AG04449 (cell line): ENCODE measurements at regions not wholly inside any gene's neighbourhood (a gene's known extent, or its start where the extent isn't known, plus 50 kb on each side); places are given as distances from the start of the nearest gene placed in this dataset.

Experiments used
- CTCF ChIA-PET: fragments of 350-600 bp; formaldehyde crosslinking; extraction: SDS; loops from one replicate; lab custom pipeline; 2021; ENCODE audit warnings: antibody characterized with exemption; lab: Yijun Ruan, JAX
- POLR2A ChIA-PET: fragments of 400-600, 350-600 bp; formaldehyde crosslinking; extraction: SDS; loops from one replicate; lab custom pipeline; 2020; ENCODE audit warnings: antibody characterized with exemption, inconsistent platforms; lab: Yijun Ruan, JAX
- DNase-seq: peaks from one replicate; pipeline ENCODE4 v3.0.0-alpha.2; 2010; ENCODE audit warnings: low read depth, low spot score
- H3K4me3 ChIP-seq: 2 replicates; pipeline ENCODE4 v1.5.1; 2011; ENCODE audit warnings: low read depth, mild to moderate bottlenecking, control low read depth, low read length
- CTCF ChIP-seq: IDR thresholded peaks from one replicate; pipeline ENCODE4 v1.5.1; 2011; ENCODE audit warnings: mild to moderate bottlenecking, moderate library complexity, low read length, control low read depth, inconsistent platforms; ENCODE audit not compliant: insufficient read depth; ENCODE audit errors: missing control alignments

GRCh38 chr5:130896636-130897035, 268.4 kb downstream of the HINT1 start:
- CTCF ChIA-PET: no interaction called here

GRCh38 chr5:130893006-130893405, 272.1 kb downstream of the HINT1 start:
- ChIA-PET CTCF (interaction anchor here (0.7 kb wide), 1 partner anchor 213 kb away, joined by 3 read pairs; no protein-coding TSS in a partner anchor), POLR2A (no interaction called here)
- DNase-seq: no peak
- H3K4me3 ChIP-seq: no peak overlapping the region
- TF ChIP-seq CTCF: no peak

More at GRCh38 chr5:130896636-130897035, 268.4 kb downstream of the HINT1 start:
- POLR2A ChIA-PET: no interaction called here
- DNase-seq: no peak
- TF ChIP-seq CTCF: no peak
- H3K4me3 ChIP-seq: no peak overlapping the region

- H3K4me3 ChIP-seq: no peak overlapping the region
- ChIA-PET POLR2A (no interaction called here), CTCF (no interaction called here)
- TF ChIP-seq CTCF: no peak
- no peak for DNase-seq
Observed at GRCh38 chr5:130890610-130891009, 274.4 kb downstream of the HINT1 start.

GRCh38 chr5:130885691-130886090, 279.4 kb downstream of the HINT1 start:
- ChIA-PET CTCF (no interaction called here), POLR2A (no interaction called here)
- no peak for DNase-seq
- no peak for TF ChIP-seq CTCF
- H3K4me3 ChIP-seq: no peak overlapping the region

GRCh38 chr5:130885027-130885426, 280.0 kb downstream of the HINT1 start:
- no peak for DNase-seq
- POLR2A ChIA-PET: no interaction called here
- CTCF ChIA-PET: no interaction called here
- TF ChIP-seq CTCF: no peak
- no peak overlapping the region for H3K4me3 ChIP-seq

GRCh38 chr5:130884023-130884422, 281.0 kb downstream of the HINT1 start:
- no peak overlapping the region for H3K4me3 ChIP-seq
- ChIA-PET CTCF (interaction anchor here (1.6 kb wide), 1 partner anchor 13 kb away, joined by 4 read pairs; no protein-coding TSS in a partner anchor), POLR2A (no interaction called here)
- TF ChIP-seq CTCF: no peak
- DNase-seq: no peak
